GM12874 (cell line): ENCODE measurements at regions not wholly inside any gene's neighbourhood (a gene's known extent, or its start where the extent isn't known, plus 50 kb on each side); places are given as distances from the start of the nearest gene placed in this dataset.

Experiments
- TF ChIP-seq, protein P1 (sequence below): IDR thresholded peaks from 2 replicates; pipeline ENCODE4 v1.5.1; 2011; ENCODE audit warnings: low read depth, mild to moderate bottlenecking, control low read depth, low read length, moderate library complexity; ENCODE audit not compliant: insufficient read depth

- TF ChIP-seq, protein P1, sequence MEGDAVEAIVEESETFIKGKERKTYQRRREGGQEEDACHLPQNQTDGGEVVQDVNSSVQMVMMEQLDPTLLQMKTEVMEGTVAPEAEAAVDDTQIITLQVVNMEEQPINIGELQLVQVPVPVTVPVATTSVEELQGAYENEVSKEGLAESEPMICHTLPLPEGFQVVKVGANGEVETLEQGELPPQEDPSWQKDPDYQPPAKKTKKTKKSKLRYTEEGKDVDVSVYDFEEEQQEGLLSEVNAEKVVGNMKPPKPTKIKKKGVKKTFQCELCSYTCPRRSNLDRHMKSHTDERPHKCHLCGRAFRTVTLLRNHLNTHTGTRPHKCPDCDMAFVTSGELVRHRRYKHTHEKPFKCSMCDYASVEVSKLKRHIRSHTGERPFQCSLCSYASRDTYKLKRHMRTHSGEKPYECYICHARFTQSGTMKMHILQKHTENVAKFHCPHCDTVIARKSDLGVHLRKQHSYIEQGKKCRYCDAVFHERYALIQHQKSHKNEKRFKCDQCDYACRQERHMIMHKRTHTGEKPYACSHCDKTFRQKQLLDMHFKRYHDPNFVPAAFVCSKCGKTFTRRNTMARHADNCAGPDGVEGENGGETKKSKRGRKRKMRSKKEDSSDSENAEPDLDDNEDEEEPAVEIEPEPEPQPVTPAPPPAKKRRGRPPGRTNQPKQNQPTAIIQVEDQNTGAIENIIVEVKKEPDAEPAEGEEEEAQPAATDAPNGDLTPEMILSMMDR, result no peak
These were observed 293.4 kb upstream of the VWC2 start for GRCh38 chr7:49479936-49480544.

DNA sequence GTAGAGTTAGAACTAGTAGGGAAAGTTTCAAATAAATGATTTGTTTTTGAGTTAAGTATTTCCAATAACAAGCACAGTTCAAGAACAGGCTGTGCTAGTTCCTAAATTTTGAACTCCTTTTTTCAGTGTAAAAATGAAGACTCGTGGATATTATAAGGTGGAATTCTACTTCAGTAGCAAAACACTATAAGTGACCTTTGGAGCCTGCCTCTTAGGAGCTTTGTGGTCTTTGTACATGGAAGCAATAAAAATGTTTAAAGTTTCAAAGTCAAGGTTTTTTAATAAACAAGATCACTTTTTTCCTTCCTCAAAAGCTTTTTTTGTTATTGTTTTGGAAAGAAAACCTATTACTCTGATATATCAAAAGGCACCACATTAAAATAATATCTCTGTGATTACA is 292.4 kb upstream of the VWC2 start:
- TF ChIP-seq, protein P1, result no peak

- TF ChIP-seq, protein P1, result no peak
These were observed 290.3 kb upstream of the VWC2 start for GRCh38 chr7:49483142-49483541.

DNA sequence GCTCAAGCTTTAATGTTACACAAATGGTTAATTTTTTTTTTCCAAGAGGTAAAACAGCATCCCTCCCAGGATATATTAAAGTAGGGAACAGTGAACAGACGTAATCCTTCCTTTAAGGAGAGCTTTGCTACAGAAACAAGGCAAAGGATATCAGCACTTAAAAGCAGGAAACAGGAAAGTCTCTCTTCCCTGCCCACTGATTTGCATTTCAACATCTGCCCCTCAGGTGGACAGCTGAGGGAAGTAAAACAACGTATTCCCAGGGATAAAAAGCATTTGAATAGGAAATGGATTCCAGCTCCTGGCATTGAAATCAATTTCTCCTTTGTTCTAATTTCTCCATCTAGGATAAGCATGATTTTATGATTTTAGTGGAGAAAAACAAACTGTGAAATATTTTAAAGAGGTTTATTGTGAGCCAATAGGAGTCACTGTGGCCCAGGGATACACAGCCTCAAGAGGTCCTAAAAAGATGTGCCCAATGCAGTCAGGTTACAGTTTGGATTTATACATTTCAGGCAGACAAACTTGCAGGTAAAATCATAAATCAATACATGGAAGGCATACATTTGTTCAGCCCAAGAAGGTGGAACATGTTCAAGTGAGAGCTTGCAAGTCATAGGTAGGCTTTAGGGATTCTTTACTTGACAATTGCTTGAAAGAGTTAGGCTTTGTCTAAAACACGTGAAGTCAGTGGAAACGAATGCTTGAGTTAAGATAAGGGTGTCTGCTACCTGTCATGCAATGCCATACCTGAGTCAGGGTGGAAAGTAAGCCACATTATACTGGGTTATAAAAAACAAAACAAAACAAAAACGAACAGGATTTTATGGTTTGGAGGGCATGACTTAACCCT is 286.2 kb upstream of the VWC2 start:
- TF ChIP-seq, protein P1, result no peak

- TF ChIP-seq, protein P1, result no peak
These were observed 285.7 kb upstream of the VWC2 start for GRCh38 chr7:49487830-49488140.

GRCh38 chr7:49488573-49488972 is 284.9 kb upstream of the VWC2 start:
- TF ChIP-seq, protein P1, result no peak

GRCh38 chr7:49497471-49497870 is 276.0 kb upstream of the VWC2 start:
- TF ChIP-seq, protein P1, result no peak
